ENCODE measurements at regions not wholly inside any gene's neighbourhood (a gene's known extent, or its start where the extent isn't known, plus 50 kb on each side); places are given as distances from the start of the nearest gene placed in this dataset.

DNA sequence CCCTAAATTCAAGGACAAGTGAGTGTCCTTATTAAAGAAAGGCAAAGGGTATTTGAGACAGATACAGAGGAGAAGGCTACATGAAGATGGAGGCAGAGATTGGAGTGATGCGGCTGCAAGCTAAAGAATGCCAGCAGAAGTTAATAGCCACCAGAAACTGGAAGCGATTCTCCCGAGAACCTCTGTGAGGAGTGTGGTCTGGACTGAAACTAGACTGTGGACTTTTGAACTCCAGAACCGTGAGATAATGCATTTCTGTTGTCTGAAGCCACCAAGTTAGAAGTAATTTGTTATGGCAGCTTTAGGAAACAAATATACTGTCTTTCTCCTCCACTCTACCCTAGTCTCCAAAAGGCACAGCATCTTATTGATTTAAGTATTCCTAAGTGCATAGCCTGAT lies 80.3 kb upstream of the CREB5 start:
- no peak for TF ChIP-seq POLR2A (IDR thresholded peaks at IDR 0.05)
- TF ChIP-seq, protein P1, sequence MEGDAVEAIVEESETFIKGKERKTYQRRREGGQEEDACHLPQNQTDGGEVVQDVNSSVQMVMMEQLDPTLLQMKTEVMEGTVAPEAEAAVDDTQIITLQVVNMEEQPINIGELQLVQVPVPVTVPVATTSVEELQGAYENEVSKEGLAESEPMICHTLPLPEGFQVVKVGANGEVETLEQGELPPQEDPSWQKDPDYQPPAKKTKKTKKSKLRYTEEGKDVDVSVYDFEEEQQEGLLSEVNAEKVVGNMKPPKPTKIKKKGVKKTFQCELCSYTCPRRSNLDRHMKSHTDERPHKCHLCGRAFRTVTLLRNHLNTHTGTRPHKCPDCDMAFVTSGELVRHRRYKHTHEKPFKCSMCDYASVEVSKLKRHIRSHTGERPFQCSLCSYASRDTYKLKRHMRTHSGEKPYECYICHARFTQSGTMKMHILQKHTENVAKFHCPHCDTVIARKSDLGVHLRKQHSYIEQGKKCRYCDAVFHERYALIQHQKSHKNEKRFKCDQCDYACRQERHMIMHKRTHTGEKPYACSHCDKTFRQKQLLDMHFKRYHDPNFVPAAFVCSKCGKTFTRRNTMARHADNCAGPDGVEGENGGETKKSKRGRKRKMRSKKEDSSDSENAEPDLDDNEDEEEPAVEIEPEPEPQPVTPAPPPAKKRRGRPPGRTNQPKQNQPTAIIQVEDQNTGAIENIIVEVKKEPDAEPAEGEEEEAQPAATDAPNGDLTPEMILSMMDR (IDR thresholded peaks at IDR 0.05): no peak
- TF ChIP-seq POLR2AphosphoS5 (IDR thresholded peaks at IDR 0.05): no peak
- no peak for TF ChIP-seq EP300 (IDR thresholded peaks at IDR 0.05; ENCODE audit: low read depth)

Measured in transverse colon (tissue), 4 donors.